GM20431 (cell line): ENCODE measurements at regions not wholly inside any gene's neighbourhood (a gene's known extent, or its start where the extent isn't known, plus 50 kb on each side); places are given as distances from the start of the nearest gene placed in this dataset.

Experiments used
- in situ Hi-C: fragments of 300-500 bp; cut with MseI, MboI; formaldehyde crosslinking; loops from one replicate; pipeline ENCODE4 v1.15.0; 2020; ENCODE audit warnings: low sequenced_read_pairs; ENCODE audit not compliant: unreplicated experiment

DNA sequence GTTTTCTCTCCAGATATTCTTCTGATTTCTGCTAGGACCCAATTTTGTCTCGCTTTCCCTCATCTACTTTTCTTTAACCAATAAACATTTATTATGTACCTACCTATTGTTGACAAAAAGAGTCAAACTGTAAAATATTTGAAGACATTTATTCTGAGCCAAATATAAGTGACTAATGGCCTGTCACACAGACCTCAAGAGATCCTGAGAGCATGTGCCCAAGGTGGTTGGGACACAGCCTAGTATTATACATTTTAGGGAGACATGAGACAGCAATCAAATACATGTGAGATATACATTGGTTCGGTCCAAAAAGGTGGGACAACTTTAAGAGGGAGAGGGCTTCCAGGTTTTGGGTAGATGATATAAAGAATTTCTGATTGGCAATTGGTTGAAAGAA lies 191.8 kb downstream of the NXNL2 start:
- in situ Hi-C loops = no loop called here

DNA sequence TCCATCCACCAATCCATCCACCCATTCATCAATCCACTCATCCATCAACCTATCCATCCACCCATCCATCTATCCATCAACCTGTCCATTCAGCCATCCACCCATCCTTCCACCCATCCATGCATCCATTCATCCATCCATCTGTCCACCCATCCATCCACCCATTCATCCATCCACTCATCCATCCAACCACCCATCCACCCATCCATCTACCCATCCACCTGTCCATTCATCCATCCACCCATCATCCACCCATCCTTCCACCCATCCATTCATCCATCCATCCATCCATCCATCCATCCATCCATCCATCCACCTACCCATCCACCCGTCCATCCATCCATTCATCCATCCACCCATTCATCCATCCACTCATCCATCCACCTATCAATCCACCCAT lies 195.8 kb downstream of the NXNL2 start:
- in situ Hi-C loops = no loop called here

DNA sequence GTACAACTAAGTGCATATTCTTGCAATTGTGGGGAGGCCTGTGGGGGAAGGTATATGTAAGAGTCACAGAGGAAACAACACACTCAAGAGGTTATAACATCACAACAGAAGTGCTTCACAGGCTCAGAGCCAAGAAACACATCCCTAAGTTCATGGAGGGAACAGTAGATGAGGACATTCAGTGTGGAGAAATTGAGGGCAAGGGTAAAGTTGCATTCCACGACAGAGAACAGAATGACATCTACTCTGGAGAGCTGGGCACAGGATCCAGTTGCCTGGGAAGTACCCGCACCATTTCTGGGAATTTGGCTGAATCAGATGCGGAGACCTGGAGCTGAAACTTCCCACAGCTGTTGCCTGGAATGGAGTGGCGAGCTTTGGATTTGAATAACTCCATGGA lies 197.2 kb downstream of the NXNL2 start:
- in situ Hi-C loops = no loop called here

DNA sequence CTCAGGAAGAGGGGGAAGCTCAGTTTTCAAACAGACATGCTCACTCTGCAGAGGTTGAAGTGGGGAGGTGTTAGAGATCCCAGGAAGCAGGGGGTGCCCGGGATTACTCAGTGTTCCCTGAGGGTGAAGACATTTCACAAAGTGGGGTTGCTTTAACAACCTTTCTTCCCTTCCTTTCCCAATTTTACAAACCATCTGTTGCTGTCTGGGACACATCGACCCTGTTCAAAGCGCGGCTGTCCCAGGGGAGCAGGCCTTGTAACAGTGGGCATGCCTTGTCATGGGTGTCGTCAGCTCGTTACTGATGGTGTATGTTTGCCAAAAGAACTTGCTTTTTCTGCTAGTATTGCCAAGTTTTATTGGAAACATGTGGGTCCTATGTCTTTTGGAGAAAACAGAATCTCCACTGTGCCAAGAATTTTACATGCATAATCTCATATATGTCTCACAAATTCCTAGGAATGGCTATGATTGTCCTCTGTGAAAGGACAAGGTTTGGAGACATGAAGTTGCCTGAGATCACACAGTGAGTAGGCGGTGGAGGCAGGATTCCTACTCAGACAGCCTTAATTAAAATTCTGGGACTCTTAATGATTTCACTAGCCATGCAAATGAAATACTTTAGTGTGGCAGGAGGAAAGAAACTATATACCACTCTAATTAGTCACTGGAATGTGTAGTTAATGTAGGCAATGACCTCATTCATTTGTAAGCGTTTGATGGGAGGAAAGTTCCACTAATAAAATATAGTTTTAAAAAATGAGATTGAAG lies 198.9 kb downstream of the NXNL2 start:
- in situ Hi-C loops = no loop called here

DNA sequence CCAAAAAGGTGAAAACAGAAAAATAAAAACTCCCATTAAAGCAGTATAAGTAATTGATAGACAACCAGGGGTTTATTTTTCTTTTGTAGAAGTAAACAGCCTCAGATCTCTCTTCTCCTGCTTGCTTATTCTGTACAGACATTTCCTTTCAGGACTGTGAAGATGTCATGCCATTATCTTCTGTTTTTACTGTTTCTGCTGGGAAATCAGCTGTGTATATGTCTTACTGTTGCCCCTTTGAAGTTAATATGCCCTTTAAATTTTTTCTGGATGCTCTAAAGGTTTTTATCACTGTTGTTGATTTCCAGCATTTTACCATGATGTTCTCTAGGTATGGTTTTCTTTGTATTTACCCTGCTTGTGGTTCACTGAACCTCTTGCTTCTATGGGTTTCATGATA lies 199.5 kb downstream of the NXNL2 start:
- in situ Hi-C loops = no loop called here

DNA sequence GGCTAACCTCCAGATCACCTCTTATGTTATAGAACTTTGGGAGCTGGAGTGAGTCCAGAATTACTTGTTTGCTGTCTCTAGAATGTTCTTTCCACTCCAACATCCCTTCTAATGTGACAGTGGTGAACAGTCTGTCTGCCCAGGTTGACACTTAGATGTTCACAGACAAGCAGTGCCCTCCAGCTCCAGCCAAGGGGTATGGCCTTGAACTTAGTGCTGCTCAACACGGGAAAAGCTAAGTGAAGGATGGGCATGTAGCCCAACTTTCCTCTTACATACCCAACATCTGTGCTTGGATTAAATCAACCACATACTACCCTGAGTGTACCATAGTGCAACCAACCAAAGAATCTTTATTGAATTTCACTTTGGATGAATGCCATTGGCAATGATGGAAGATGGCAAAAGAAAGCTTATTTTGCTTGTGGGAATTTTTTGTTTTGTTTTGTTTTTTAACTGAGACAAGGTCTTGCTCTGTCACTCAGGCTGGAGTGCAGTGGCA lies 201.2 kb downstream of the NXNL2 start:
- in situ Hi-C loops = no loop called here

DNA sequence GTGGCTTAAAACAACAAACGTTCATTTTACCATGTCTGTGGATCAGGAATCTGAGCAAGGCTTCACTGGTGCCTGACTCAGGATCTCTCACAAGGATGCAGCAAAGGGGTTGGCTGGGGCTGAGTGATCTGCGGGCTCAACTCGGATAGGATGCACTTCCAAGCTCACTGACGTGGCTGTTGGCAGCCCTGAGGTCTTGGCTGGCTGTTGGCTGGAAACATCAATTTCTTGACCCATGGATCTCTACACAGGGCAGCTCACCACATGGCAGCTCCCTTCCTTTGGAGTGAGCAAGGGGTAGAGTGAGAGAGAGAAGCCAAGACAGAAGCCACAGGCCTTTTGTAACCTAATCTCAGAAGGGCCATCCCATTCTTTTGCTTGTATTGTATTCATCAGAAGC lies 202.1 kb downstream of the NXNL2 start:
- in situ Hi-C loops = no loop called here

DNA sequence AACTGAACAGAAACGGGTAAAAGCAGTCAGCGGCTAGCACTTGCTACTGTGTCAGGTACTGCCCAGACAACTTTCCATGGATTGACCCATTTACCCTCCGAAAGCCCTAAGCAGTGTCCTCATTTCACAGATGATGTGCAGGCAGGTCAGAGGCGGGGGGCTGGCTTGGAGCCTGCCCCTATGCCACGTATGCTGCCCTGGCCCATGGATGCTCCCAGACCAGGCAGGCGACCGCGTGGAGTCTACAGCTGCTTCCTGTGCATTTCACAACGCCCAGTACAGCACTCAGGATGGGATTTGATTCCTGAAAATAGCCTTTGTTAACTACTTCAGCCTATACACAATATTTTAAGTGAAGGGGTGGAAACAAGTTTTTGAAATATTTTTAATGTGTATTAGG lies 202.9 kb downstream of the NXNL2 start:
- in situ Hi-C loops = no loop called here

DNA sequence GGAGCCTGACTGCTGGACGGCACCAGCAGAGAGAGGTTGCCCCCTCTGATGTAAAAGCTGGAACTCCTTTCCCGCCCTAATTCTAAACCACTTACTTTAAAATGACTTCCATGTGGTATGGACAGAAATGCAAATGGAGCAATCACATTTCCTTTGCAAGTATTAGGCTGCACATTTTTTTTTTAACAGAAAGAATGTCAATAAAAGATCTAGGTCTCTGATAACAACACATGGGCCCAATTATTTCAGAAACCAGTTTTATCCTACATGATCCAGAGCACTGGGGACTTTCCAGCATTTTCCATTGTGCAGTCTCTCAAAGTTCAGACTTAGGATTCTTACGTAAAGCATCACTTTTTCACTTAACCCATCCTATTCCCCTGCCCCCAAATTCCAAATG lies 203.7 kb downstream of the NXNL2 start:
- in situ Hi-C loops = no loop called here

DNA sequence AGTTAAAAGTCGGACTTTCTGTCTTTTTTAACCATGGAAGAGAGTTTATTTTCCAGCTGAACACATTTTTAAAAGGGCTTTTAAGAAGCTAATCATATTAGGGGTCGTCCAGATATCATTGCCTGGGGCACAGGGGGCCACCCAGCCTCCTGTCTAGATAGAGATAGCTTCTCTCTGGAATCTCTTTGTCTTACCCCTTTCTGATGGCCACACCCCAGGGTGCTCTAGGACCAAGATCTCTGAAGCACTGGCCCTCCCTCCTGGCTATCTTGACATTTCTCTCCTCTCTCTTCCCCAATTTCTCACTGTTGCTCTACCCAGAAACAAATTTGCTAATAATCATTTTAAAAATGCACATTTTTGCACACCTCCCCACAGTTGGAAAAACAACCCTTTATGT lies 204.4 kb downstream of the NXNL2 start:
- in situ Hi-C loops = no loop called here

DNA sequence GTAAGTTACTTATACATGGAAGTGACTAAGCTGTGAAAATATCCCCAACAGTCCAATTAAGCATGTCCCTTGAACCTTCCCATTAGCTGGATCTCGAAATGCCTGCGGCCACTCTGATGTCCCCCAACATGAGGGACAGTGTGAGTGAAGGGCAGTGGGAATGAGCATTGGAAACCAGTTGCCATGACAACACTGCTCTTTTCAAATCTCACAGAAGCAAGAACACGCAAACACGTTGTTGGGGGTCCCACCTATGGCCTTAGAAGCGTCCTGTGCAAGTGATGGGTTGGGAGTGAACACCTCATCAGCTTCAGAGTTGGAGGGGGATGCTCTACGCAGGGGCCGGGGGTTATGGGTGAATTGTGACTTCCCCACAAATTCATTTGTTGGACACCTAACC lies 205.9 kb downstream of the NXNL2 start:
- in situ Hi-C loops = no loop called here

DNA sequence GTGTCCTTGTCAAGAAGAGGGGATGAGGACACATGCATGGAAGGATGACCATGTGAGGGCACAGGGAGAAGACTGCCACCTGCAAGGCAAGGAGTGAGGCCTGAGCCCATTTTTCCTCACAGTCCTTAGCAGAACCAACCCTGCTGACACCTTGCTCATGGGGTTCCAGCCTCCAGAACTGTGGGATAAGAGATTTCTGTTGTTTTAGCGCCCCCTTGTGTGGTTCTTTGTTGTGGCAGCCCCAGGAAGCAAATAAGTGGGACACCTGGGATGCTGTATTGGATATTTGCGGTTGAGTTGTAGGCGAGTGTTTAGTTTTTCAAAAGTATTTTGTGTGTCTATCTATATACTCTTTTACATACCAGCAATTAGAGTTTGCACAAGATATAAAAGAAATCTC lies 206.4 kb downstream of the NXNL2 start:
- in situ Hi-C loops = no loop called here

DNA sequence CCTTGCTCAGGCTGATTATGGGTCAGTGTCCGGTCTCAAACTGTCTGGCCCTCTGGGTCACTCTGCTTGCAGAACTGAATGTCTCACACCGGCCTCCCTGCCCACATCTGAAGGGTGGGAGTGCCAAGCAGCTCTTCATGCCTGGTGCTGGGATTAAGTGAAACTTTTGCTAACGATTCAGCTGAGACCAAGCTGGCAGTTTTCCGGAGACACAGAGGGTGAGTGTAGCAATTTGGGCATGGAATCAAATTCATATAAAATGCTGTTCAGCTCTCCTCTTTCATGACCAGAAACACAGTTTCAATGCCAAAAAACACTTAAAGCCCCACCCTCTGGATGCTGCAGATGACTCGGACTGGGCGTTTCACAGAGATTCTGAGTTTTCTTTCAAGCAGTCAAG lies 207.5 kb downstream of the NXNL2 start:
- in situ Hi-C loops = no loop called here

DNA sequence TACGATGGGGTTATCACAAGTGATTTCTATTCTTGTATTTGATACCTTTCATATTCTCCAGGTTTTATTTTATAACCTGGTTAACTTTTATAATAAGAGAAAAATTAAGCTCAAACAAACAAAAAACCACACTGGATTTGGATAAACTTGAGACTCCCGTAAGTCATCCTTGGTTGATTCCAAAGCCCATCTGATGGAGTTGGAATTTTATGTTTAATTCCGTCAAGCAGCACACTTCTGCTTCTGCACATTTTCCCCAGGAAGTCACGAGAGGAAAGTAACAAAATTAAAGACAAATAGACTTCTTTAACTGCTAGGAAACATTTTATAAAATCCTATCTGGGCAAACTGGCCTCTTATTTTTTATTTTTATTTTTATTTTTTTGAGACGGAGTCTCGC lies 207.9 kb downstream of the NXNL2 start:
- in situ Hi-C loops = no loop called here

DNA sequence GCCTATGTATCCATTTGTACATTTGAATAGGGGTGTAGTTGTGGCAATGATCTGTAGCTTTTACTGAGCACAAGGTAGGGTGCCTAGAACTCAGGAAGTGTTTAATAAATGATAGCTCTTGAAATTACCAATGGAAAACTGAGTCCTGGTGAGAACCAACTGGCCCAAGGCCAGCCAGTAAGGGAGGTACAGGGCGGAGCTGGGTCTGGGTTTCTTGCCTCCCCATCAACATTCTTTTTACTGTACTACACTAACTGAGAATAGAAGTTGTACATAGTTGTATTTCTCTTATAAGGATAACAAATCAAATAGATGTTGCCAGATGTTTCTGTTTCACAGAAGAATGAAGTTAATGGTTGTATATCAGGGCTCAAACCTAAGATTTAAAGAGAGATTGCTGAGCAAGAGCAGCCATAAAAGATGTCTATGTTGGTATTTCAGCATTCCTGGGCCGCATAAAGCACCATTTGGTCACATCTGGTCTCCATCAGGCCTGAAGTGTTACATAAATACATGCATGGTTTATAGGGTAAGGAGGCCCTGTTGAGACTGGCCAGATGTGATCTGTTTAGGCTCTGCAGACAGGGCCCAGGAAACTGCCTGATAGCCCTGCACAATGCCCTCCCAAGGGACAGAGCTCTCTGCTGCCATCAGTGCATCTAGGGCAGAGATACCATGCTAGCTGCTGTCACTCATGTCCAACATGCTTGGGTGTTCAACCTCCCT lies 210.5 kb downstream of the NXNL2 start:
- in situ Hi-C loops = no loop called here

DNA sequence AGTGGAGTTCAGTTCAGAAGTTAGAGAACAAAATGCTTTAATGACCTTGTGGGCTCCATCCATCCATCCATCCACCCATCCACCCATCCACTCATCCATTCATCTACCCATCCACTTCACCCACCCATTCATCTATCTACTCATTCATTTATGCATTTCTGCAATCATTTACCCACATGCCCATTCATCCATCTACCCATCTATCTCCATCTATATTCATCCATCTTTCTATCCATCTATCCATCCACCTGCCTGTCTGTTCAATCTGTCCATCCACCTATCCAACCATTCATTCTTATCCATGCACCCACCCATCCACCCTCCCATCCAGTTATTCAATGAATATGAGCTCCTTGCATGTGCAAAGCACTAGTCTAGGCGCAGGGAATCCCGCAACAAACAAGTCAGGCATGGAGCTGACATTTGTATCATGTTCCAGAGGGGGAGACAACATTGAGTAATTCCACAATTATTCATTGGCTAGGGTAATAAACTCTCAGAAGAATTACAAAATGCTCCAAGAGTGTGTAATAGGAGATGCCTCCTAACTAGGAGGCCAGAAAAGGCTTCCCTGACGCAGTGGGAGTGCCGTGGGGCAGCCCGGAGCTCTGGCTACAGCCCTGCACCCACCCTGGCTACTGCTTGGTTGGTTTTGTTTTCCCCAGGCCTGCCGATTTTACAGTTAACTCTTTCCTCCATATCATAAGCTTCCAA lies 211.2 kb downstream of the NXNL2 start:
- in situ Hi-C loops = no loop called here

DNA sequence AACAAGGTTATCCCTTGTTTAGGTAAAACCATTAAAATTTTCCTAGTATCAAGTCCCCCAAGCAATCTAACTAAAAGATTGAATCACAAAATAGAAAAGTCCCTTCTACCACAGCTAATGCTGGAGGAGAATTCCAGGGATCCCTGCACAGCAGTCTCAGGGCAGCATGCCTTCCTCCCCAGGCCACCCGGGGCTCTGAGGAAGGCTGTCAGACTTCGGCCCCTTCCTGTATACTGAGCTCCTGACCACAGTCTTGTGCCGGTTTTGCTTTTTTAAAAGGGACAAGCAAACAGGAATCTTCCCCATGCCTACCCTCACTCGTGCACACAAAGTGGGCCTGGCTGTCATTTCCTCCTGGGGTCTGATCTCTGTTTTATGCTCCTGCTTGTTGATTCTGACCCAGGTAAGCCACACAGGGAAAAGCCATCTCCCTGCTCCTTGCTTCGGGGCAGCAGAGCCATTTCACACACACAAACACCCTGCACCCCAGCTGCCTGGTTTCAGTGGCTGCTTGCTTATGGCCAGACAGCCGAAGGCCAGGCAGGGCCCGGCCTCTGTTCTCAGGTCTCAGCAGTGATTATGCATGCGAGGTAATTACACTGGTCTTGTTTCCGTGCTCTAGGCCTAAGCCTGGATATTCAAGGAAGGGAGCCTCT lies 211.9 kb downstream of the NXNL2 start:
- in situ Hi-C loops = no loop called here

DNA sequence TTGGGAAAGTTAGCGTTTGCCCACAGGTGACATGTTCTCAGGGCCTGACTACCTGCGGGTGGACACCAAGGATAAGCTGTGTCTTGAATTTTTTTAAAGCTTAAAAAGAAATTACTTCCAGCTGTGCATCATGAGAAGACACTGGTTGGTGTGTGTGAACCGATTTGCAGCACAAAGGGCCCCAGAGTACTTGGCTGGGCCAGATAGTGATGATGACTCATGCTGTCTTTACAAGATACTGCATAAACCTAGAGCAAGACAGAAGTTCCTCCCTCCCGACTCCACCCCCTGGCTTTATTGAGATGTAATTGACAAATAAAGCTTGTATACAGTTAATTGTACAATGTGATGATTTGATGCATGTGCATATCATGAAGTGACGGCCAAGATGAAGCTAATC lies 212.8 kb downstream of the NXNL2 start:
- in situ Hi-C loops = no loop called here

DNA sequence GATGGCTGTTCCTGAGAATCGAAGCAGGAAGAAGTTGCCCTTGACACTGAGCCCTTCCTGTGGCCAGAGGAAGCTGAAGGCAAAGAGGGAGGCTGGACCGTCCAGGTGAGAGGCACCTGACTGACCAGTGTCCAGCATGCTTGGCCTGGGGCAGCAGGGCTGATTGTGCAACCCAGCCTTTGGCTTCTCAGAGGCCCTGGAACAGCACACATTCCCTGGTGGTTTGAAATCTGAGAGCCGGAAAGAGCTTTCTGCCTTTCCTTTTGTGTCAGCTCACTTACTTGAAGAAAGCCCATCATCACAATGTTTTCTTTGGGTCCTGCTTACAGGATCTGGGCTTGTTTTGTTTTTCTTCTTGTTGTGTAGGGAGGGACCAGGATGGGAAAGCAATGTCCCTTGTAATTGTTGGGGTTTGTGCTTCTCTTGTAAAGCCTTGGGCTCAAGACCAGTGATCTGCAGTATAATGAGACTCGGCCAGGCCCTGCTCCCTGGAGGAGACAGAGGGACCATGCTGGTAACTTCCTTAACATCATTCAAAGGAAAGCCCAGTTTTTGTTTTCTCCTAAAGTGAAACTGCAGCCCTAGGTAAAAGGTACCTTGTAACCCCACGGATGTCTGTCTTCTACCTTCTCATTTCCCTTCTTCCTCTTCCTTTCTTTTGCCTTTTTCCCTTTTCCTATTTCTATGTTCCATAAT lies 213.7 kb downstream of the NXNL2 start:
- in situ Hi-C loops = no loop called here

DNA sequence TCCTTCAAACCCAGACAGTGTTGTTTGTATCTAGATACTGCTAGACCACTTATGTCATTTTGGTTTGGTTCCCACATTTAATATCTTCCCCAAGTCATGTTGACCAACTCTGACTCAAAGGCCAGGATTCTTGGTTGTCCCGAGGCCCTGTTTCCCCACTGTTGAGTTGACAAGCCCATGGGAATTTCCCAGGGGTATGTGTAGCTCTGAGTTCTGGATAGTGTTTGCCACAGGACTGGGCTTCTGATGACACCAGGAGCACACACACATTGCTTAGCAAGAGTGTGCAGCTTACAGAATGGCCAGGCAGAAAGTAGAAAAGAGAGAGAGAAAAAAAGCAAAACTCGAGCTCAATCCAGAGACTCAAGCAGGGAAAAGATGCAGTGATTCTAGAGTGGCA lies 214.4 kb downstream of the NXNL2 start:
- in situ Hi-C loops = no loop called here
